Skeletal muscle tissue (tissue), 3 donors: ENCODE measurements at regions not wholly inside any gene's neighbourhood (a gene's known extent, or its start where the extent isn't known, plus 50 kb on each side); places are given as distances from the start of the nearest gene placed in this dataset.

Experiments
- H3K27ac ChIP-seq: one replicate; pipeline ENCODE4 v1.7.0; 2013; ENCODE audit warnings: mild to moderate bottlenecking, low read depth, low read length, inconsistent platforms
- H3K27me3 ChIP-seq, 3 donors: one replicate each; pipeline ENCODE4 v1.7.0; 2013; ENCODE audit warnings: low read length in 3 of 3; ENCODE audit not compliant: control insufficient read depth in 3 of 3, insufficient read depth in 3 of 3
- H3K36me3 ChIP-seq, 3 donors: one replicate each; pipeline ENCODE4 v1.7.0; 2013; ENCODE audit warnings: low read length in 3 of 3; ENCODE audit not compliant: control insufficient read depth in 3 of 3, insufficient read depth in 3 of 3
- H3K4me1 ChIP-seq, 3 donors: one replicate each; pipeline ENCODE4 v1.7.0; 2013; ENCODE audit warnings: low read length in 3 of 3, mild to moderate bottlenecking in 3 of 3; ENCODE audit not compliant: control insufficient read depth in 3 of 3, insufficient read depth in 3 of 3
- H3K4me3 ChIP-seq, 3 donors: one replicate each; pipeline ENCODE4 v1.7.0; 2013; ENCODE audit warnings: low read length in 3 of 3
- H3K9ac ChIP-seq, 3 donors: one replicate each; pipeline ENCODE4 v1.7.0; 2013; ENCODE audit warnings: low read length in 3 of 3, mild to moderate bottlenecking in 3 of 3, moderate library complexity in 2 of 3, low read depth in 1 of 3
- H3K9me3 ChIP-seq, 3 donors: one replicate each; pipeline ENCODE4 v1.7.0; 2013; ENCODE audit warnings: low read length in 3 of 3; ENCODE audit not compliant: control insufficient read depth in 3 of 3
- donor health status: Osteomylitis.

DNA sequence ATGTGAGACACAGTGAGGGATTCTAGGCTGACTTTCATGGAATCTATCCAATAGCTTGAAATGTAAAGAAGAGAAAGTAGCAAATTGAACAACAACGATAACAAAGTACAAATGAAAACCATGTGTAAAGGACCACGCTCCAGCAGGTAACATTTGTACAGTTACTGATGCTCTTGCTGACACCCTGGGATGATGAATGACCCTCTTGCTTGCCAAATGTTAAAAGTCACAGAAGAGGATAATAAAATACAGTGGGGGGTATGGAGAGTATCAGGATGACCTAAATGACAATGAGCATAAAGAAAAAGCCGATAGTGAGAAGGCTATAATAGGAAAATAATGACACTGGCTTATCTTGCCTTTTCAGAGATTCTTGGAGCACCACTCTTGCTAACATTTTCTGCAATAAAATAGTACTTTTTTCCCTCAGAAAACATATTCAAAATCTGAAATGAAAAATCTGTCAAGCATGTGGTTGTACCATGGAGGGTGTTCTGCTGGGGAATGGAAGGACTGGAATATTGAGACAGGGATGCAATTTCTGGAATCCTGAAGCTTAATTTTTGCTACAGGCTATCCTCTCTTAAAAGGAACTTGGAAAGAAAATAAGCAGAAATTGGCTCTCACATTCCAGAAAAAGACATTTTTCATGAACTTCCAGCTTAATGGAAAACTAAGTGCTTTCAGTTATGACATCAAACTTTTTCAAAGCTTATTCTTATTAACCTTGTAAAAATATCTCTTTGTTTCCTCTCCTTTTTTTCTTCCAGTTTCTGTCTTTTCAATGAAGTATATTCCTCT is 303.2 kb upstream of the GHITM start:
- Histone ChIP-seq H3K9me3 (no peaks in the 10 kb centered on the region), H3K4me1 (no peaks in the 10 kb centered on the region), H3K36me3 (no peaks in the 10 kb centered on the region), H3K27ac (no peak overlapping the region), H3K4me3 (no peak overlapping the region), H3K27me3 (no peaks in the 10 kb centered on the region), H3K9ac (no peak overlapping the region)

DNA sequence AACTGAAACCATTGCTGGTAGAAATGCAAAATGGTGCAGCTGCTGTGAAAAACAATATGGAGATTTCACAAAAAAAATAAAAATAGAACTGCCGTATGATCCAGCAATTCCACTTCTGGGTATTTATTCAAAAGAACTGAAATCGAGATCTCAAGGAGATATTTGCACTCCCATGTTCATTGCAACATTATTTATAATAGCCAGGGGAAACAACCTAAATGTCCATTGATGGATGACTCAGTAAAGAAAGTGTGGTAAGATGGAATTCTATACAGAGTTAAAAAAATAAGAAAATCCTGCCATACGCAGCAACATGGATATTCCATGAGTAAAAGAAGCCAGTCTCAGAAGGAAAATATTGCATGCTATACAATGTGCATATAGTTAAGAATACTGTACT is 290.6 kb upstream of the GHITM start:
- H3K36me3 ChIP-seq = no peaks in the 10 kb centered on the region
- H3K4me3 ChIP-seq = no peak overlapping the region
- no peak overlapping the region for H3K27ac ChIP-seq
- no peaks in the 10 kb centered on the region for H3K27me3 ChIP-seq
- H3K9ac ChIP-seq = no peak overlapping the region
- H3K9me3 ChIP-seq = no peaks in the 10 kb centered on the region
- no peaks in the 10 kb centered on the region for H3K4me1 ChIP-seq

DNA sequence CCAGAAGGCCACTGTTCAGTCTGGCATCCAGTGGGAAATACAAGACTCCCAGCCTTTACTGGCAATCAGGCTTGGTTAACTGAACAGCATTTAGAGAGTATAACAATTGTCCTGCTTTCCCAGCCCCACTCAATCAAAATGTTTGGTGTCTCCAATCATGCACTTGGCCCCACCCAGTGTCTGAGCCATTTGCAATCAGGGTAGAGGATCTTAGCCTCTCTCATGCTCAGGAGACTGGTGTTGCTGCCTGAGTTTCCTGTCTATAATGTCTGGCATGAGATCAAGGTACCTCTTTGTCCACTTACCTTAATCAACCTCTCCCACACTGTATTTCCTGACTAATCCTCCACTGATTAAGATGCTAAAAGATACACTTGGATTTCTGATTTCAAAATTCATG is 290.2 kb upstream of the GHITM start:
- no peak overlapping the region for H3K27ac ChIP-seq
- no peak overlapping the region for H3K9ac ChIP-seq
- H3K4me1 ChIP-seq = no peaks in the 10 kb centered on the region
- no peaks in the 10 kb centered on the region for H3K36me3 ChIP-seq
- H3K9me3 ChIP-seq = no peaks in the 10 kb centered on the region
- no peaks in the 10 kb centered on the region for H3K27me3 ChIP-seq
- H3K4me3 ChIP-seq = no peak overlapping the region

DNA sequence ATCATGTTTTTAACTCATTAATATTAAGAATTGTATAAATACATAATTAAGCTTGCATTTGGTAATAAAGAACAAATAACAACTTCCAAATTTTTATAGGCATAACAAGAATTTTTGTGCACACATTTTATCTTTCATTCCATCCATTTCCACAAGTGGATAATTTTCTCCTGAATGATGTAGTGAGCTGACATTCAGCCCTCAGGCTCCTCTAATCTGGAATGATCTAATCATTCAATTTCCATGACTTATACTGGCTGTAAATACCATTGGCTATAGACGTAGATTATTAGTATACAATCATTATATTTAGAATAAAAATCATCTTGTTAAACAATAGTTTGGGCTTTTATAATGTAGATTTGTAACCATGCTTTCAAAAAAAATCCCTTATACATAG is 287.2 kb upstream of the GHITM start:
- Histone ChIP-seq H3K4me3 (no peak overlapping the region), H3K27me3 (no peaks in the 10 kb centered on the region), H3K9ac (no peak overlapping the region), H3K36me3 (no peaks in the 10 kb centered on the region), H3K9me3 (no peaks in the 10 kb centered on the region), H3K4me1 (no peaks in the 10 kb centered on the region), H3K27ac (no peak overlapping the region)

DNA sequence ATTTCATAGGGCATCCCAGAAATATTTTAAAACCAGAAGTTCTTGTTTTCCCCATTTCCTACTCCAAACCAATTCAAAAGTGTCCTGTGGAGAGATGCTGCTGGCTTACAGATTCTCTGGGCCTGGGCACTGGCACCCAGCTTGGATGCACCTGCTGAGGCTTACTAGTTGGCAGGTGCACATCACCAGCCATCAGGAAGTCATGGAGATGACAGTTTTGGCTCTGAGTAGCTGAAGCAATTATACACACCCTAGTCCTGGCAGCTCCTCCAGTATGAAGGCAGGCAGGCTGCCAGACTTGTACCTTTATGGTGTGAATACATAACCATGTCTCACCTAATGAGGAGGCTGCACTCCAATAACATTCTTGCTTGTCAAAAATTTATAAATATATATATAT is 276.6 kb upstream of the GHITM start:
- no peaks in the 10 kb centered on the region for H3K9me3 ChIP-seq
- H3K9ac ChIP-seq = no peak overlapping the region
- no peak overlapping the region for H3K27ac ChIP-seq
- no peaks in the 10 kb centered on the region for H3K36me3 ChIP-seq
- H3K4me1 ChIP-seq = no peaks in the 10 kb centered on the region
- no peak overlapping the region for H3K4me3 ChIP-seq
- no peaks in the 10 kb centered on the region for H3K27me3 ChIP-seq

DNA sequence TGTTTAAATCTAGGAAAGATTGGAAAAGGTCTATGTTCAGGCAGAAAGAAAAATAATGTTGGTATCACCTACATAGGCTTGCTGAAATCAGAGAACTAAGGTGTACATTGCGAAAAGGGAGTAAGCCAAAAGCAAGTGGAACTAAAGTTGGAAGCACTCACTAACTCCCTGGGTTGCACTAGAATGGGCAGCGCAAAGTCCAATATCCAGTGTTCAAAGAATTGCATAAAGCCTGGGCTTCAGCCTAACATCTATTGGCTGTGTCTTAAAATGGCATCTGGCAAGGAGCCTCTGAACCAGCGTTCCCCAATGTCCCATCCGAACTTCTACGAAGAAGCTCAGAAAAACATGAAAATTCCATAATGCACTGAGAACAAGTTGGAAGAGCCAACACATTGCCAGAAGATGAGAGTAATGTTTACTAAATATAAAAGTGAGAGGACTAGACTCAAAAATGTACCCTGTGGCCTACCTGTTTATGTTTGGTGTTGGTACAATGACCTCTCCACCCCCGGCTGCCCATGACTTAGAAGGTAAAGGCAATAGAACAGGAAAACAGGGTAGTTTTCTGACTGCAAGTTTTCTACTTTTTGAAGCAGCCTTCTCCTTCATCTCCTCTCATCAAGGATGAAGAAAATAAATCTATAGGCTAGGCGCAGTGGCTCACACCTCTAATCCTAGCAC is 275.9 kb upstream of the GHITM start:
- Histone ChIP-seq H3K9me3 (no peaks in the 10 kb centered on the region), H3K4me3 (no peak overlapping the region), H3K36me3 (no peaks in the 10 kb centered on the region), H3K4me1 (no peaks in the 10 kb centered on the region), H3K27ac (no peak overlapping the region), H3K27me3 (no peaks in the 10 kb centered on the region), H3K9ac (no peak overlapping the region)

DNA sequence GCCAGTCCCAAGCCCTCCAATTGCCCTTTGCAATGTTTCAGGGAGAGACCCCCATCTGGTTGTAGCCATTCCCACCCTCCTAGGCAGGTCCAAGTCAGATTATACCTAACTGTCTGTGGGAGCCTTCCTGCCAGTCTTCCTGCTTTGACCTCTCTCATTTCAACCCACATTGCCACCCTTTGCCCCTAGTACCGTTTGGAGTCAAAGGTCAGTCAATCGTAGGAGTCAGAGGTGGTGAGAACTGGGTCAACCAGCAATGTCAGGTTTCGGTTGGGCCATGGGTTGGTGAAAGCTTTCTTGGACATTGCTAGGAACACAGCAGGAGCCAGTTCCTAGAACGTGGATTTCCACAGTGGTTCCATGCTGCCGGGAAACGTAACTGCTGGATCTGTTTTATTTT is 269.4 kb upstream of the GHITM start:
- H3K9ac ChIP-seq = no peak overlapping the region
- no peak overlapping the region for H3K4me3 ChIP-seq
- no peaks in the 10 kb centered on the region for H3K36me3 ChIP-seq
- no peaks in the 10 kb centered on the region for H3K4me1 ChIP-seq
- no peaks in the 10 kb centered on the region for H3K27me3 ChIP-seq
- H3K27ac ChIP-seq = no peak overlapping the region
- H3K9me3 ChIP-seq = no peaks in the 10 kb centered on the region

DNA sequence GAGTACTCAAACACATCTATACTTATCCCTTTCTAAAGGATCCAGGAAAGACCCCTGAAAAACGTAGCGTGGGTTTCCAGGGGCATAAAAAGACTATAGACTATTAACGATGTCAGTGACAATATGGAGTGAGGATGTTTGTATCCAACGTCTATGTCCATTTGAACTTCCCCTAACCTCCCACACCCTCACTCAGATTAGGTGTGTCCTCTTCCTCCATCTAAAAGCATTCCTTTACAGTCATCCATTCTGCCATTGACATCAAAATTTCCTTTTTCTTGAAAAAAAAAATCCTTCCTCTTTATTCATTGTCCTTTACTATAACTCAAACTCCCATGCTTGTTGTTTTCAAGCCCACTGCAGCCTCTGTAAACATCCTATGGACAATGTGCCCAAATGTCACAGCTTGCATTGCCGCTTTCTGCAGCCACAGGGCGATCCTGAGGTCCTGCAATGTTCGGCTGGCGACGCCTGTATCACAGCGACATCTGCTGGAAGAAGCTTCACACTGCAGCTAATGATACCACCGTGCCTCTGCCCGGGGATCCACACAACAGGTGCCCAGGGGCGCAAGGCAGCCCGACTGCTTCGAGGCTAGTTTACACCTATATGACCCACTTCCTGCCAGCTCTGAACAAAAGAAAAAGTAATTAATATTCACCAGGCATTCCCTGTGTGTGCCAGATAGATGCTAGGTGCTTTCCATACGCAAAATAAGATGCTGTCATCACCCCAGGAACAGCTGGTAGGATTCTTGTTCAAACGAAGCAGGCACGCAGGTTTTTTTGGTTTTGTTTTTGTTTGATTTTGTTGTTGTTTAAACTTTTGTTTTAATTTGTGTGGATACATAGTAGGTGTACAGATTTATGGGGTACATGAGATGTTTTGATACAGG is 267.9 kb upstream of the GHITM start:
- no peaks in the 10 kb centered on the region for H3K27me3 ChIP-seq
- no peak overlapping the region for H3K4me3 ChIP-seq
- no peaks in the 10 kb centered on the region for H3K4me1 ChIP-seq
- H3K9ac ChIP-seq = no peak overlapping the region
- no peaks in the 10 kb centered on the region for H3K9me3 ChIP-seq
- H3K36me3 ChIP-seq = no peaks in the 10 kb centered on the region
- H3K27ac ChIP-seq = no peak overlapping the region

DNA sequence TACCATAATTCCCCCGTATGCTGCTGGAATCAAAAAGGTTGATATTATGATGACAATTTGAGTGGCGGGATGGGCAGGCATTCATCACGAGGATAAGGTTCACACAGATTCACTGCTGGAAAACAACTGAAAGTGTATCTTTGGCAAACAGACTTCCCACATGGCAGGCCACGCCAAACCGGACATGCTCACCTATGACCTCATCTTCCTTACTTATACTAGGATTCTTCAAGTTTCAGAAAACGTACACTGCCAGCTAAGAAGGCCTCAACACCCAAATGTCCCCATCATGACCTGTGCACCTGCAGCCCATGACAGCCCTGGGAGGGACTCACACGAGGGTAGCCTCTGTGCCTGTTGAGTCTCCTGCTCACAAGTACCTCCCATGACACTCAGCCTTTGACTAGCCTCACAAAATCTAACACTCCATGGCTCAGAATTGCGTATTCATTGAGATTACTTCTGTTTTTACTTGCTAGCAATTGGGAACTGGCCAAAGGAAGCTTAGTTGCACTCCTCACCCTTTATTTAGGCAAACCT is 259.0 kb upstream of the GHITM start:
- Histone ChIP-seq H3K4me3 (no peak overlapping the region), H3K9ac (no peak overlapping the region), H3K9me3 (no peaks in the 10 kb centered on the region), H3K4me1 (no peaks in the 10 kb centered on the region), H3K27me3 (no peaks in the 10 kb centered on the region), H3K36me3 (no peaks in the 10 kb centered on the region), H3K27ac (no peak overlapping the region)
